Spleen (tissue), 7 donors: ENCODE measurements at regions not wholly inside any gene's neighbourhood (a gene's known extent, or its start where the extent isn't known, plus 50 kb on each side); places are given as distances from the start of the nearest gene placed in this dataset.
"Not testable (repeated sequence)": the region's sequence is repeated elsewhere in the genome, so short reads cannot be mapped to it uniquely, and the experiment has no call there.

Experiments
- CTCF ChIP-seq, 11 experiments: fragments of 200-600 bp in 7 of 11; fragments of 450-650 bp in 4 of 11; sonication (generic) in 4 of 11; IDR thresholded peaks in 8 of 11; conservative IDR thresholded peaks in 3 of 11; 1 replicate in 7 of 11; 2 replicates in 4 of 11; pipeline versions ENCODE4 v1.4.0 to v1.8.0; 2016 to 2021; ENCODE audit warnings: antibody characterized with exemption in 11 of 11, inconsistent platforms in 4 of 11, mild to moderate bottlenecking in 1 of 11
- POLR2A ChIP-seq, 3 donors: fragments of 450-650 bp; IDR thresholded peaks; one replicate each; pipeline ENCODE4 v1.5.1; 2017; ENCODE audit warnings: antibody characterized with exemption in 3 of 3, mild to moderate bottlenecking in 1 of 3
- POLR2AphosphoS5 ChIP-seq, 3 donors: sonication (generic); formaldehyde crosslinking; IDR thresholded peaks; one replicate each; pipeline ENCODE4 v1.5.1; 2017; ENCODE audit warnings: antibody characterized with exemption in 3 of 3
- donor health status: DM: no; HTN: no; CAD: no; lungs with moderate emphysema.
- donor health status: DM: no; HTN: no; CAD: no.
- donor health status: DM: no; HTN: no; CAD: no.

GRCh38 chr9:10890266-10890665 lies 277.5 kb upstream of the PTPRD start:
- not testable (repeated sequence) for TF ChIP-seq CTCF (IDR thresholded peaks at IDR 0.05 in 8 of 11, conservative IDR thresholded peaks at IDR 0.05 in 3 of 11); POLR2AphosphoS5 (IDR thresholded peaks at IDR 0.05); POLR2A (IDR thresholded peaks at IDR 0.05)
